ENCODE measurements at regions not wholly inside any gene's neighbourhood (a gene's known extent, or its start where the extent isn't known, plus 50 kb on each side); places are given as distances from the start of the nearest gene placed in this dataset.
"Not testable (repeated sequence)": the region's sequence is repeated elsewhere in the genome, so short reads cannot be mapped to it uniquely, and the experiment has no call there.

DNA sequence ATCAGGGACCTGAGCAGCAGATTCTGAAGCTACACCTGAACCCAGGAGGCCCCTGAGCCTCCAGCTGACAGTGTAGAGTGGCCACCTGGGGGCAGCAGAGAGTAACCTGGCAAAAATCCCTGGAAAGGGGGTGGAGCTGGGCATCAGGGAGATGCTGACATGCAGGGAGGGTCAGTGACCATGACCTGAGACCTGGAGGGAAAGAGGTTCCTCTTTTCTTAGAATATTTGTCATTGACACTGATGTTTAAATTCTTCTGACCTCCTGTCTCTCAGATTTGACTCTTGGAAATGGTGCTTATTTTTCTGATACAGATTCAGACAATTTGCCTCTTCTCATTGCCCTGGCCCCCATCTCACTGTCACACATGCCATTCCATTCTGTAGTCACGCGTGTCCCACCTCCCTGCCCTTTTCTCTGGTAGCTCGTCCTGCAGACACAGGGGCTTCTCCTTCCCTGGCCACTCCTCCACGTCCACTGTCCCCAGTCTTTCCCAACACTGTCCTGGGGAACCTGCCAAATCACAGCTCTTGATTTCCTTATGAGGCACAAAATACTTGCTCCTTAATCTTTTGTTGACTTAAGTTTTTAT lies 117.2 kb upstream of the IGLL5 start:
- intact Hi-C loops (cut with micrococcal nuclease), result no loop called here
- ATAC-seq (peak; percentile 21), DNase-seq (no peak)

DNA sequence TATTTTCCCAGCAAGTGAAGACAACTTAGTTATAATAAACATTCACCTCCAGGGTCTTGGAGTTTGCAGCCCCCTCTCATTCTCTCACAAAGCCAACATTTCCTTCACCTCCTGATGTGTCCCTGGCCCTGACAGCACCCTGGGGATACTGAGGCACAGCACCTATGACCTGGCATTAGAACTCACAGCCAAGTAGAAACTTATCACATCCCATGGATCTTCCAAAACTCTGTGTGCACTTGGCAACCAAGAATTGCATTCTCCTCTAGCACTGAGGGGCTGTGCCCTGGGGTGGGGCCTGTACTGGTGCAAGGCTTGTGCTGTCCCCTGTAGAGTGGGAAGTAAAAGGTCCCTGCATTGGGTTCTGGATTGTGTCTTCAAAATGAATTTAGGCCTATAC lies 116.7 kb upstream of the IGLL5 start:
- DNase-seq, result no peak
- ATAC-seq, result no peak
- intact Hi-C loops (cut with micrococcal nuclease), result no loop called here

DNA sequence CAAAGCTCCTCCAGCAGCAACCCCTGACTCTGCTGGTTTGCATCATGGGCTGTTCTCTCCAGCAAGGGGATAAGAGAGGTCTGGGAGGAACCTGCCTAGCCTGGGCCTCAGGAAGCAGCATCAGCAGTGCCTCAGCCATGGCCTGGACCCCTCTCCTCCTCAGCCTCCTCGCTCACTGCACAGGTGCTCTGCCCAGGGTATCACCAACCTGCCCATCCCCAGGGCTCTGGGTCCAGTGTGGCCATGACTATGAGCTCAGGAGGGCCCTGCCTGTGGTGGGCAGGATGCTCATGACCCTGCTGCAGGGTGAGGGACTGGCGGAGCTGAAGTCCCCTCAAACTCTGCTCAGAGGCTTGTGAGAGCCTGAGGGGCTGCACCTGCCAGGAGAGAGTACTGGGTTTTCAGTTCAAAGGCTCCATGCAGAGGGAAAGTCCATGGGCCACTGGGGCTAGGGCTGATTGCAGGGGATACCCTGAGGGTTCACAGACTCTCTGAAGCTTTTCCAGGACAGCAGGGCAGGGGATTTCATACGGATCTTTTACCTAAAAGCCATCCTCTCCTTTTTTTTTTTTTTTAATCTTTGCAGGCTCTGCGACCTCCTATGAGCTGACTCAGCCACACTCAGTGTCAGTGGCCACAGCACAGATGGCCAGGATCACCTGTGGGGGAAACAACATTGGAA lies 115.8 kb upstream of the IGLL5 start:
- intact Hi-C loops (cut with micrococcal nuclease), result no loop called here
- ATAC-seq (no peak), DNase-seq (no peak)

DNA sequence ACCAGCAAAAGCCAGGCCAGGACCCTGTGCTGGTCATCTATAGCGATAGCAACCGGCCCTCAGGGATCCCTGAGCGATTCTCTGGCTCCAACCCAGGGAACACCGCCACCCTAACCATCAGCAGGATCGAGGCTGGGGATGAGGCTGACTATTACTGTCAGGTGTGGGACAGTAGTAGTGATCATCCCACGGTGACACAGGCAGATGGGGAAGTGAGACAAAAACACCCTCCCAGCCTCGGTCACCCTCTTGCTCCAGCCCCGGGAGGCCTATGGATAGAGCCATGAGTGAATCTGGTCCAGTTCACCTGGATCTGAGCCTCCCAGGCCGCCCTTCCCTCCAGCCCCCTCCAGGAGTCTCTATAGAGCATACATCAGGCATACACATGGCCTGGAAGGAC lies 115.2 kb upstream of the IGLL5 start:
- ATAC-seq (no peak), DNase-seq (no peak)
- intact Hi-C loops (cut with micrococcal nuclease), result no loop called here

DNA sequence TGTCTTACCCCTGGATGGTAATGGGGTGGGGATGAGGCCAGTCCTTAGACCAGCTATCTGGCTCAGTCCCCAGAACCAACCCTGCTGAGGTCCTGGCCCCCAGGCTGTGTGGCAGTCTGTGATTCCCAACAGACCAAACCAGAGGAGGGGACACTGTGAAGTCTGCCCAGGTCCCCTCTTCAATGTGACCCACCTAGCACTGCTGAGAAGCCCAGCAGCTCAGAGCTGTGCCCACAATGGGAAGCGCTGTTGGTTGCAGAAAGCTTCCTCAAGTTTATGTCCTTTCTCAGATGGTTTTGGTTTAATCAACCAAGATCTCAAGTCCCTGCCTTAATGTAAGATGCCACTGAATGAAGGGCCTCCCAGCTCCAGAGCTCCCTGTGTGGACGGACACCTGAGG lies 114.7 kb upstream of the IGLL5 start:
- intact Hi-C loops (cut with micrococcal nuclease), result no loop called here
- no peak for ATAC-seq
- no peak for DNase-seq

DNA sequence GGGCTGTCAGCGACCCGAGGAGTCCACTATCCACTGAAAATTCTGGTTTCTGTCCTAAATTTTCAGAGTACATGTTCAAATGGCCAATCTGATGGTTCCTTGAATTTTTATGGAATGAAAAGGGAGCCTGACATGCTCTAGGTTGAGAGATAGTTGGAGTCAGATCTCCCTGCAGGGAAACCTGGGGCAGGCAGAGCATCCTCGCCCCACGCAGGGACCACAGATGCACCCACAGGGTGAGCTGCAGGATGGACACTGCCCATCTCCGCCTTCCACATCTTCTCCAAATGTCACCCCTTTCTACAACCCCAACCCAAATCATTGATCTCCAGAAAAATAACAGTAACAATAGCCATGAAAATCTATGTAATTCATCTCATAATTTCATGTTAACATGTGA lies 114.2 kb upstream of the IGLL5 start:
- DNase-seq (no peak), ATAC-seq (no peak)
- intact Hi-C loops (cut with micrococcal nuclease), result no loop called here

DNA sequence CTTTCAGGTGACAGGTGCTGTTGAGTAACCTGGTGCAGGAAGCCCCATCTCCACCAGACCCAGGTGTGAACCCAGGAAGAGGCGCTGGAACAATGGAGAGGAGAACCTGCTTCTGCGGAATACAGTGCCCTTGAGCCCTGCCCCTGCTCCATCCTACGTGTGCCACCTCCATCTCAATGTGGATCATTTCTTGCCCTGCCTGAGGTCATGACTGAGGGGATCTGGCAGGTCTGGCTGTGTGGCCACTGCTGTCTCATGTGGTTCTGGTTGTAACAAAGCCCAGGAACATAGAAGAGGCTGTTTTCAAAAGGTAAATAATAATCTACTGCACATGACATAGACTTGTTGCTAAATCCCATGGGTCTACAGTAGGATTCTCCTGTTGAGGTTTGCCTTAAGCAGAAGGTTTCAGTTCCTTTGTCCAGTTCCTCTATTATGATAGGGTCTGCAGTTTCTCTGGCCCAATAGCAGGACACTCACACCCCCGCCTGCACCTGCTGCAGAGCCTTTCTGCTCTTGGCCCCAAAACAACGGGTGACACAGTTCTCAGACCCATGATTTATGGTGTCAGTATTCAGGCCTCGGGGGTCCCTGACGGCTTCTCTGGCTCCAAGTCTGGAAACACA lies 113.5 kb upstream of the IGLL5 start:
- DNase-seq (no peak), ATAC-seq (no peak)
- intact Hi-C loops (cut with micrococcal nuclease), result no loop called here

DNA sequence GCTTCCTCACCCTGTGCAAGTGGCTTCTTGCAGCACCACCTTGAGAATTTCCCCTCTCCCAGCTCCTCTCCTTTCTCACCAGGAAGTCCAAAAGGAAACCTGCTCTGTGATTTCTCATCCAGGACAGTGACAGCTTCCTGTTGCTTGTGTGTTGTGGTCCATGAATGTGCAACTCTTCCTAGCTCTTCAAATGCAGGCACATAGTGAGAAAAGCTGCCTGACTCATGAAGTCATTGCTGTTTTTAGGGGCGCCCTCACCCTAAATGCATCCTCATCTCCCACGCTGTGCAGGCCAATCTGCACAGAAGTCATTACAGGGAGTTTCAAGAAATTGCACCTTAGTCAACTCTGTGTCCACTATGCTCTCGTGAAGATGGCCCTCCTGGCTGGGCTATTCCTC lies 112.9 kb upstream of the IGLL5 start:
- DNase-seq; ATAC-seq; intact Hi-C loops (cut with micrococcal nuclease): not testable (repeated sequence)

DNA sequence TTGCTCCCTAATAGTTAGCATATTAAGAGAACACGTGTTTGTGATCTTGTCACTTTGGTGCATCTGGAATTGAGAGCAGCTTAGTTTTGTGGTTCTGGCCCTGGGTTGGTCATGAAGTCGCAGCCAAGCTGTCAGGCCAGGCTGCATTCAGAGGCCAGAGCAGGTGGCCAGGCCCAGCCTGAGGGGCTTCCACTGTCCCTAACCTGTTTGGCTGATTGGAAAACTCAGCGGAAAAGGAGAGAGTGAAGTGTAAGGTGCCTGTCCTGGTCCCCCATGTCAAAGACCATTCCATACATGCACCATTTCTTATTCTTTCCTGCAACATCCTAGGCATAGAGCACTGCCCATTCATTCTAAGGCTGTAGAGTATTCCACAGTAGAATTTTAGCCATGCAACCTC lies 111.5 kb upstream of the IGLL5 start:
- ATAC-seq, result no peak
- no peak for DNase-seq
- intact Hi-C loops (cut with micrococcal nuclease), result no loop called here

DNA sequence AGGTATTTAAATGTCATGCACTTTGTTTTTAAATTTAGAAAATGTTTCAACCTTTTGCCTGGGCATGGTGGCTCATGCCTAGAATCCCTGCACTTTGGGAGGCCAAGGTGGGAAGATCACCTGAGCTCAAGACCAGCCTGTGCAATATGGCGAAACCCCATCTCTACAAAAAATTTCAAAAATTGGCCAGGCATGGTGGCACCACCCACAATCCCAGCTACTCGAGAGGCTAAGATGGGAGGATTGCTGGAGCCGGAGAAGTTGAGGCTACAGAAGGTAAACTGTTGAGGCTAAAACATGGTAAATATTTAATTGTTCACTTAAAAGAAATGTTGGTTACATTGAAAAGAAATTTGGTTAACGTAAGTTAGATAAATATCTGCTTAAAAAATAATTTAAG lies 108.4 kb upstream of the IGLL5 start:
- DNase-seq (no peak), ATAC-seq (no peak)
- intact Hi-C loops (cut with micrococcal nuclease), result no loop called here

DNA sequence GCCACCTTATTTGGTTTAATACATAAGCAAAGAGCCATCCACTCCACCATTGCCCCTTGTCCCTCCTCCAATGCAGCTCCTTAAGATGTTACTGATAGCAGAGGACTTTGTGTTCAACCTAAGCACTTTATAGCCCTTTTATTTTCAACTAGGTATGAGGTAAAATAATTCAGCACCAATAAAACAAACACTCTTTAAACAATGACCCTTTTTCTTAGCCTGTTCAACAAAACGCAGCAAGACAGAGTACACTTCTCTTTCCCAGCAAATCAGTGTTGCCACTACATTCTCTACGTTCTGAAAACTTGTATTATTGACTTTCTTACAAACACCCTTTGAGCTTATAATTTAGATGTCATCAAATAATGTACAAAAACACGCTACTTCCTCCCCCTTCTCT lies 104.0 kb upstream of the IGLL5 start:
- ATAC-seq, result no peak
- intact Hi-C loops (cut with micrococcal nuclease), result no loop called here
- no peak for DNase-seq

DNA sequence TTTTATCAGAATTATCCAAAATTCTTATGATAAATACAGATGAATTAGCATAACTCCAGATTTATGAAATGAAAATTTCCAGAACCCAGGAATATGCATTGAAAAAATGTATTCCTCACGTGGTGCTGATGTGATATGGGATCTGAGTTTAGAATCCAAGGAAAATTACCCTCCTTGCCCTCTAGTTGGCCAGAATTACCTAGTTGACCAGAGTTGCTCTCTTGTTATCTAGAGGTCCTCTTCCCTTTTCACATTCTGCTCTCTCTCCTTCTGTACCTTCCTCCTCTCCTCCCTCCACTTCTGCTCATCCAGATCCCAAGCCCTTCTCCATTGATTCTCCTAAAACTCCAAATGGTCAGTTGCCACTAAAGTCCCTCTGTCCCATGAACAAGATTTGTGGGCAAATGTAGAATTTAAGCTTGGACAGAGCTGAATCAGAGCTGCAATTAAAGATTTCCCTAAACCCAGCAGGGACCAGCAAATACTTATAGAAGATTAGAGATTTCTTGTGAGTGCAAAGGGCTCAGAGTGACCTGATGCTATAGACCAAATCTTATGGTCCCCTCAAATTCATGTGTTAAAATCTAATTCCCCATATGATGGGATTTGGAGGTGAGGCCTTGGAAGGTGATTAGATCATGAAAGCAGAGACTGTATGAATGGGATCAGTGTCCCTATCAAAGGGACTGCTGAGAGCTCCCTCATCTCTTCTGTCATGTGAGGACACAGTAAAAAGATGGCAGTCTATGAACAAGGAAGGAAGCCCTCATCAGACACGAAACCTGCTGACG lies 103.2 kb upstream of the IGLL5 start:
- intact Hi-C loops (cut with micrococcal nuclease), result no loop called here
- DNase-seq (no peak), ATAC-seq (no peak)

DNA sequence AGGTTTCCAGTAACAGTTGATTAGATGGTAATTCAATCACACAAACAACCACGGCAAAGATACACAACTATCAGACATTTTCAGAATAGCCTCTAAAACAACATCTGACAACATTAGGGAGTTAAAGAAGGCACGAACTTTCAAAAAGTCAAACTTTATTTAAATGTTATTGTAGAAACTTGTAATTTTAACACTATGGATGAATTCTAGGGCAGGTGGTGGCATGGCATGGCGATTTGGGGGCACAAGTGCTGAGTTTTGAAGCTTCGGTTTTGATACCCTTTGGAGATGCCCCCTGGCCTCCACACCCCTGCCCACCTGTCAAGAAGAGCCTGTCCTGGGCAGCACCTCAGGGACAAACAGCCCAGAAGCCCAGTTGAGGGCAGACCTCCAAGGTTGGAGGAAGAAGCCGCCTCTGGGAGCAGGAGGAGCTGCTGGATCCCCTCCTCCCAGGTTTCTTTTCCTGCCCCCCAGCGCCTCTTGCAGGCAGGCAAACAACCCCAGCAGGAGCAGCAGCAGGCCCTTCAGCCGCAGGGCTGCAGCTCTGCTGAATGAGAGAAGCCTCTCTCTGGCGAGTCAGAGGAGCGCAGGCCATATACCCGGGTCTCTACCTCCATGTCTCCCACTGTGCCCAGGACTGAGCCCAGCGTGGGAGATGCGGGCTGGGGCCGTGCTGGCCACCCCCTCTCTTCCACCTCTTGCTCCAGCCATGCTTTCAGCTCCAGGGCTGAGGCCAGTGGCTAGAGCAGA lies 102.1 kb upstream of the IGLL5 start:
- no peak for ATAC-seq
- intact Hi-C loops (cut with micrococcal nuclease), result no loop called here
- no peak for DNase-seq

DNA sequence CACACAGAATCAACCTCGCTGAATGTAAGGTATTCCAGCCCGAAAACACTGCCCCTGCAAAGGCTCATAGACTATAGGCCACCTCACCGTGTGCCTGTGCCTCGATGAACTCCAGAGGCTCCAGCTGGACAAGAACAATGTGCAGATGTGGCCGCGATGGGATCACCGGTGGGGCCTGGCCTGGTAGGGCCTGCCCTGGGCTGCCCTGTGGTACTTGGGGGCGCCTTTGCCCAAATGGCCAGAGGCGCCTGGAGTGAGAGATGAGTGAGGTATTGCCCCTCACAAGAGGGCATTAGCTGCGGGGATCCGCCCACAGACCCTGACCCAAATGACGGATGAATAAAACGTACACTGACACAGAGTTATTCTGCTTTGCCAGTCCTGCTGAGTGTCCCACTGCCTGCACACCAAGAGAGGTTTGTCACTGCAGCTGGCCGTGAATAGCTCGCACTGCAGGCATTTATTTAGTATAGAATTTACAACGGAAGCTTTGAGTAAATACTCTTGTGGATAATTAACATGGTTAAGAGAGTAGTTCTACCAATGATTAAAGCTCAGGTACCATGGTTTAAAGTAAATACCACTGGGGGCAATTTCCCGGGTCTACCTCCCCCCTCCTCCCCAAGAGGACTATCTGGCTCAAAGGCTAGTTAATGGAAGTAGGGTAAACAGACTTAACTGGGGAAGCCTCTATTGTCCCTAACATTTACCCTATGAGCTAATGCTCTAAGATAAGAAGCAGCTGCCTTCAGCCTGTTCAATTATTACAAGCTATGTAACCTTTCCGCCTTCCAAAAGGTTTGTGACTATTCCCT lies 101.1 kb upstream of the IGLL5 start:
- intact Hi-C loops (cut with micrococcal nuclease), result no loop called here
- ATAC-seq, result no peak
- DNase-seq, result no peak

DNA sequence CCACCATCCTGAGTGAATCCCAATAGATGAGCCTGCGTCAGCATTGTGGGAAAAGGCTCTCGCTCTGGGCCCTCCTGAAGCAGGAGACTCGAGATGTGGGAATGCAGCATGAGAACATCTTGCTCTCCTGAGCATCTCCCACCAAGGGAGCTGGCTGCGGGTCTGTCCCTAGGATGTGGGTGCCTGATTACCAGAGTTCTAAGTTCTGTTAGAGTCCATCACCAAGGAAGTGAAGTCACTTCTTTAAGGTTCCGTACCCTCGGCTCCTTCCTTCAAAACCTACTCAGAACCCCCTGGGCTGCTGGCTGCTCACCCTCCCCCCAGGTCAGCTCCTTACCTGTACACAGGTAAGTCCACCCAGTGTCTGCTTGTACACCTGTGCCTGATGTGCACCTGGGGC lies 100.5 kb upstream of the IGLL5 start:
- intact Hi-C loops (cut with micrococcal nuclease), result no loop called here
- ATAC-seq (no peak), DNase-seq (no peak)

DNA sequence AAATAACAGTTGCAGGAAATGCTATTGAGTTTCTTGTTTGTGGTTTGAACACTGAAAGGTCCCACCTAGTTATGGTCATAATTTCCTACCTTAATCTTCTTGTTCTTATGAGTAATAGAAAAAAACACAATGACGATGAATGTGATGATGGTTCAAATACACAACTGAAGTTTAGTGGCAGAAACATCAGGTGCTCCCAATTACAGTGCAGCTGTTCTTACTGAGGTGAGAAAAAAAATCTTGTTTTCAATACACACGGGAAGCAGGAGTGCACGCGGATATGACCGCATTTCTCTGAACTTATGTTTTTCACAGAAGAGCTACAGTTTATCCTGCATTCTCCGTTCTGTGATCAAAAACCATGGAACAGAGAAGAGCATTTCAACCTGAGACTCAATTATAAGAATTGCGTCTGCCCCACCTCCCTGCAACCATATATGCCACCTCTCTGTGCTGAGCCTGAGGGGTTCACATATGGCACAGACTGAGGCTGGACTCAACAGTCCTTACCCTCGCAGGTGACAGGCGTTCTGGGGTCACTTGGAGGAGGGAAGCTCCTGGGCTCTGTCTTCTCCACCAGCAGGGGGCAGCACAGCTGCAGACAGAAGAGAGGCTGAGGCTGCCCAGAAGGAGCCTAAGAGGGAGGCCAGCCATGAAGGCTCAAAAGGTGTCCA lies 99.7 kb upstream of the IGLL5 start:
- DNase-seq, result peak; percentile 66
- intact Hi-C loops (cut with micrococcal nuclease), result no loop called here
- peak; percentile 31 for ATAC-seq

DNA sequence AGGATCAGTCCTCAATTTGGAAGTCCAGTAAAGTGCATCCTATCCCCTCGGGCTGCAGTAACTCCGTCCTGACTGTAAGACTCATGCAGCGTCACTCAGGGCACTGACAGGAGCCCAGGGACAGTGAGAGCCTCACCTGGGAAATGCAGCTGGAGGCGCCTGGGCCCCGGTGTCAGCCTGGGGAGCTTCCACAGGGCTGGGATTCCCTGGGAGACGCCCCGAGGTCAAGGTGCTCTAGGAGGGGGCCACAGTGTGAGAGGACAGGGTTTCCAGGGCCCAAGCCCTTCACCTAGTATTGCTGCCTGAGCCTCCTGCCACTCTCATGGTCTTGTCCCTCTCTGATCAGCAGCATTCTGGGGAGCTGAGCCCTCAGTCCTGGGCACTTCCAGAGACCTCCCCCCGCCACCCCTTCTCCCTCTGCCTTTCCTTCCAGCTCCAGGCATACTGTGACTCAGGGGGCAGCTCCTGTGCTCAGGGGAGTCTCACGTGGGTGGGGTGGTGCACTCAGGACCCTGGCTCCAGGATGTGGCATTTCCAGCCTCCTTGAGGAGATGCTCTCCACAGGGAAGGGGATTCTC lies 99.1 kb upstream of the IGLL5 start:
- intact Hi-C loops (cut with micrococcal nuclease), result no loop called here
- ATAC-seq (no peak), DNase-seq (no peak)
